ENCODE measurements at regions not wholly inside any gene's neighbourhood (a gene's known extent, or its start where the extent isn't known, plus 50 kb on each side); places are given as distances from the start of the nearest gene placed in this dataset.

DNA sequence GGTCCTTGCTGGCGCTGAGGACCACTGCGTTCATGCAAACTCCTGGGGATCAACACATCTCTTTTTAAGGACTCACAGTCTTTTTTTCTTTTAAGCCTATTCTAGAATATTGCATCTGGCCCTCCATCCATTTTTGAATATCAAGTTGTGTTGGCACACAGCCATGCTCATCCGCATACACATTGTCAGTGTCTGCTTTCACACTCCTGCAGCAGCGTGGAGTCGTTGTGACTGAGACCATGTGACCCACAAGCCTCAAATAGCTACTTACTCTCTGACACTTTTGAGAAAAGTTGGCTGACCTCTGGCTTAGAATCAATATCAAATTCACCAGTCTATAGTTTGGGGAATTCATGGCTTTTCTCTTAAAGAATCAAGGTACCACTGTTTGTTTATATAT, 191.8 kb upstream of the S100G start:
- DNase-seq (ENCODE audit: extremely low spot score in 2 of 2) = no peak
- TF ChIP-seq POLR2AphosphoS5 (IDR thresholded peaks at IDR 0.05; ENCODE audit: insufficient read depth in 1 of 2, low read depth in 1 of 2) = no peak
- TF ChIP-seq, protein P1, sequence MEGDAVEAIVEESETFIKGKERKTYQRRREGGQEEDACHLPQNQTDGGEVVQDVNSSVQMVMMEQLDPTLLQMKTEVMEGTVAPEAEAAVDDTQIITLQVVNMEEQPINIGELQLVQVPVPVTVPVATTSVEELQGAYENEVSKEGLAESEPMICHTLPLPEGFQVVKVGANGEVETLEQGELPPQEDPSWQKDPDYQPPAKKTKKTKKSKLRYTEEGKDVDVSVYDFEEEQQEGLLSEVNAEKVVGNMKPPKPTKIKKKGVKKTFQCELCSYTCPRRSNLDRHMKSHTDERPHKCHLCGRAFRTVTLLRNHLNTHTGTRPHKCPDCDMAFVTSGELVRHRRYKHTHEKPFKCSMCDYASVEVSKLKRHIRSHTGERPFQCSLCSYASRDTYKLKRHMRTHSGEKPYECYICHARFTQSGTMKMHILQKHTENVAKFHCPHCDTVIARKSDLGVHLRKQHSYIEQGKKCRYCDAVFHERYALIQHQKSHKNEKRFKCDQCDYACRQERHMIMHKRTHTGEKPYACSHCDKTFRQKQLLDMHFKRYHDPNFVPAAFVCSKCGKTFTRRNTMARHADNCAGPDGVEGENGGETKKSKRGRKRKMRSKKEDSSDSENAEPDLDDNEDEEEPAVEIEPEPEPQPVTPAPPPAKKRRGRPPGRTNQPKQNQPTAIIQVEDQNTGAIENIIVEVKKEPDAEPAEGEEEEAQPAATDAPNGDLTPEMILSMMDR (IDR thresholded peaks at IDR 0.05) = no peak
- no peak for TF ChIP-seq POLR2A (IDR thresholded peaks at IDR 0.05)

DNA sequence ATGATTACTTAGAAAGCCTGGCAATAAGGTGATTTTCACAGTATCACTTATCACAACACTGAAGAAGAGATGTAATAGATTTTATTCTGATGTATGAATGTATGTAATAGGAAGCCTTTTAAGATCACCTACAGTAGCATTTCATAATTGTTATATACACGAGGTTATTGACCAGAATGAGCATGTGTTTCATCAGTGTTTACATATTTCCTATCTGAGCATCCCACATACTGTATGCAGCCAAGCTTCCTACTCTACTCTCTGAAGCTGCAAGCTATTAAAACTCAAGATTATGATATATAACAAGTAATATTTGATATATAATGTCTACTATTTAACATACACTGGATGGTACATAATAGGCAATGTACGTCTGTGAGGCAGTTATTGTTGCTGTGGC, 190.9 kb upstream of the S100G start:
- no peaks in the 10 kb centered on the region for H3K27me3 ChIP-seq
- H3K9me3 ChIP-seq = no peaks in the 10 kb centered on the region
- no peak overlapping the region for H3K4me3 ChIP-seq
- no peaks in the 10 kb centered on the region for H3K36me3 ChIP-seq
- TF ChIP-seq POLR2A (IDR thresholded peaks at IDR 0.05) (no peak), POLR2AphosphoS5 (IDR thresholded peaks at IDR 0.05; ENCODE audit: insufficient read depth in 1 of 2, low read depth in 1 of 2) (no peak)
- TF ChIP-seq, protein P1 (IDR thresholded peaks at IDR 0.05) = no peak
- H3K4me1 ChIP-seq = no peaks in the 10 kb centered on the region
- intact Hi-C loops (cut with DNase I) = no loop called here
- DNase-seq (ENCODE audit: extremely low spot score in 2 of 2) = no peak
- no peak overlapping the region for H3K27ac ChIP-seq

More for the DNA sequence above, 191.8 kb upstream of the S100G start:
- Histone ChIP-seq H3K4me1 (no peaks in the 10 kb centered on the region), H3K4me3 (no peak overlapping the region), H3K36me3 (no peaks in the 10 kb centered on the region), H3K9me3 (no peaks in the 10 kb centered on the region), H3K27ac (no peak overlapping the region), H3K27me3 (no peaks in the 10 kb centered on the region)
- intact Hi-C loops (cut with DNase I) = no loop called here

DNA sequence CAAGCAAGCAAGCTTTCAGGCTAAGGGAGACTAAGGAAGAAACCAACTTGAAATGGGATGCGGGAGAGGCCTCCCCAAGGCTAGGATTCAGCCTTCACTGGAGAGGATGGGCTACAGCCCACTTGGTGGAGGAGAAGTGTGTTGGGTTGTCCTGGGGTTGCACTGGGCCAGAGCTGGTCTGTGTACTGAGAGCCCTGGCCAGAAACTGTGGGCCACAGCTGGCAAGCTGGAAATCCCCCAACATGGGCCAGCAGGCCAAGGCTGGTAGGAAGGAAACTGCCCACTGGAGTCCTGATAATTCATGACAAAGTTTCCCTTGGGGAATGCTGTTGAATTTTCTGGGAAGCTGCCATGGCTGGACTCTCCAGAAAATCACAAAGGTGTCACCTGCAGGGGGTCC, 188.0 kb upstream of the S100G start:
- Histone ChIP-seq H3K27me3 (no peaks in the 10 kb centered on the region), H3K4me1 (no peaks in the 10 kb centered on the region), H3K9me3 (no peaks in the 10 kb centered on the region), H3K36me3 (no peaks in the 10 kb centered on the region), H3K4me3 (no peak overlapping the region), H3K27ac (no peak overlapping the region)
- intact Hi-C loops (cut with DNase I) = no loop called here
- TF ChIP-seq POLR2AphosphoS5 (IDR thresholded peaks at IDR 0.05; ENCODE audit: insufficient read depth in 1 of 2, low read depth in 1 of 2) = no peak
- TF ChIP-seq POLR2A (IDR thresholded peaks at IDR 0.05) = no peak
- TF ChIP-seq, protein P1 (IDR thresholded peaks at IDR 0.05) = no peak
- DNase-seq (ENCODE audit: extremely low spot score in 2 of 2) = no peak

DNA sequence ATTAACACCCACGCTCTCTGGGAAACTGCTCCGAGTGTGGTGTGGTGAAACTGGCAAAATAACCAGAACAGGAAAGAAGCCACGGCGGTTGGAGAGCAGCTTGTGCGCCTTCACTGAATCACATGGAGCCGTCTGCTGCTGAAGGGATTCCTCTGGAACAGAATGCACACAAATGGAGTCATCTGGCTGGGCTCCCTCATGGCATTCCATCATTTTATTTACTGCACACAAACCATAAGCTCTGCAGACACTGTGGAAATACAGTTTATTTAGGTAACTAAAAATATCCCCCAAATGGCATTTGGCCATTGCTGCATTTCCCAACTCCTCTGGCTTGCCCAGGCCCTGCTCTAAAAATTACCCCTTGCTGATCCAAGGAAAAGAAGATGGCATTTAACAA, 187.0 kb upstream of the S100G start:
- H3K27me3 ChIP-seq = no peaks in the 10 kb centered on the region
- no peaks in the 10 kb centered on the region for H3K4me1 ChIP-seq
- TF ChIP-seq POLR2A (IDR thresholded peaks at IDR 0.05) = no peak
- no peak for DNase-seq (ENCODE audit: extremely low spot score in 2 of 2)
- no peak overlapping the region for H3K4me3 ChIP-seq
- H3K36me3 ChIP-seq = no peaks in the 10 kb centered on the region
- no peak overlapping the region for H3K27ac ChIP-seq
- intact Hi-C loops (cut with DNase I) = no loop called here
- H3K9me3 ChIP-seq = no peaks in the 10 kb centered on the region

DNA sequence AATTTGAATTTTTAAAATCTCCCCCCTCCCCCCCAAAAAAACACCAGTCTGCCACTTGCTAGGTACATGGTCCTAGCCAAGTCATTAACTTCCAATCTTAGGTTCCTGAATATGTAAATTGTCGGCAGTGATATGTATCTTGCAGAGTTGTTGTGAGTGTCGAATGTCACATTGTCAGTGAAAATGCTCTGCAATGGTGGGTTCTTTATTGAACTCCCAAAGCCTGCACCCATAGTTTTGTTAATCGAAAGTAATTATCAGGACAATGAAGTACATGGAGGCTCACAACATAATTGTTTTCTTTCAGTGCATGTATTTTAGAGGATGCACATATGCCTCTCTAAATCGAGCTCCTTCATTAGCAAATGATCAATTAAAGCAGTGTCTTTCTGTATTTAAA, 185.6 kb upstream of the S100G start:
- intact Hi-C loops (cut with DNase I) = no loop called here
- Histone ChIP-seq H3K9me3 (no peaks in the 10 kb centered on the region), H3K27me3 (no peaks in the 10 kb centered on the region), H3K4me3 (no peak overlapping the region), H3K4me1 (no peaks in the 10 kb centered on the region), H3K27ac (no peak overlapping the region), H3K36me3 (no peaks in the 10 kb centered on the region)
- TF ChIP-seq POLR2AphosphoS5 (IDR thresholded peaks at IDR 0.05; ENCODE audit: insufficient read depth in 1 of 2, low read depth in 1 of 2) (no peak), POLR2A (IDR thresholded peaks at IDR 0.05) (no peak)
- TF ChIP-seq, protein P1 (IDR thresholded peaks at IDR 0.05) = no peak
- no peak for DNase-seq (ENCODE audit: extremely low spot score in 2 of 2)

Data from vagina (tissue), 2 donors.